IMR-90 (cell line): ENCODE measurements at regions not wholly inside any gene's neighbourhood (a gene's known extent, or its start where the extent isn't known, plus 50 kb on each side); places are given as distances from the start of the nearest gene placed in this dataset.

Experiments
- ATAC-seq: fragments of 200-7000 bp; cut with Tn5 transposase; 2 replicates; pipeline ENCODE4 v1.9.1; 2020; ENCODE audit warnings: low read depth, mild to moderate bottlenecking, moderate library complexity
- BruUV-seq: library from RNA; stranded (reverse); fragments of 400-500 nt; replicated peaks from 2 replicates; lab custom pipeline; 2021; lab: Mats Ljungman, UMichigan
- CTCF ChIA-PET: fragments of 300-600 bp; formaldehyde crosslinking; extraction: SDS; loops from one replicate; lab custom pipeline; 2021; ENCODE audit warnings: antibody characterized with exemption; lab: Yijun Ruan, JAX
- POLR2A ChIA-PET: fragments of 300-600 bp; sonication (Branson Sonifier 250); formaldehyde crosslinking; loops from one replicate; lab custom pipeline; 2022; ENCODE audit warnings: antibody characterized with exemption; ENCODE audit not compliant: unreplicated experiment; lab: Charles Lee
- DNase-seq: peaks from one replicate; pipeline ENCODE4 v3.0.0; 2013
- H2AFZ ChIP-seq: replicated peaks from 2 replicates; pipeline ENCODE3; 2013; ENCODE audit warnings: low read length, mild to moderate bottlenecking; ENCODE audit not compliant: poor library complexity
- H2AK5ac ChIP-seq: 2 replicates; pipeline ENCODE4 v1.6.1; 2013; ENCODE audit warnings: low read depth, low read length, inconsistent platforms
- H2AK9ac ChIP-seq: replicated peaks from 2 replicates; pipeline ENCODE3; 2013; ENCODE audit warnings: mild to moderate bottlenecking, low read depth, low read length, moderate library complexity; ENCODE audit not compliant: poor library complexity
- H2BK120ac ChIP-seq: 2 replicates; pipeline ENCODE4 v1.6.1; 2013; ENCODE audit warnings: low read depth, low read length, inconsistent platforms
- H2BK15ac ChIP-seq: 3 replicates; pipeline ENCODE4 v1.6.1; 2013; ENCODE audit warnings: low read depth, low read length, inconsistent platforms
- H2BK20ac ChIP-seq: 2 replicates; pipeline ENCODE4 v1.6.1; 2013; ENCODE audit warnings: low read depth, mild to moderate bottlenecking, inconsistent platforms, low read length, moderate library complexity
- H2BK5ac ChIP-seq: 2 replicates; pipeline ENCODE4 v1.6.1; 2013; ENCODE audit warnings: mild to moderate bottlenecking, low read depth, low read length, inconsistent platforms; ENCODE audit not compliant: poor library complexity, severe bottlenecking
- H3K14ac ChIP-seq: replicated peaks from 2 replicates; pipeline ENCODE4 v1.6.1; 2013; ENCODE audit warnings: low read depth, low read length, inconsistent platforms
- H3K18ac ChIP-seq: 2 replicates; pipeline ENCODE4 v1.6.1; 2013; ENCODE audit warnings: low read depth, low read length, control low read depth
- H3K23ac ChIP-seq: 2 replicates; pipeline ENCODE4 v1.6.1; 2013; ENCODE audit warnings: low read depth, low read length, inconsistent platforms
- H3K27ac ChIP-seq: 2 replicates; pipeline ENCODE4 v1.5.1; 2013; ENCODE audit warnings: mild to moderate bottlenecking, control low read depth, low read length; ENCODE audit not compliant: insufficient read depth
- H3K27me3 ChIP-seq: 2 replicates; pipeline ENCODE4 v1.6.1; 2013; ENCODE audit warnings: low read length; ENCODE audit not compliant: control insufficient read depth, insufficient read depth
- H3K36me3 ChIP-seq: 2 replicates; pipeline ENCODE4 v1.6.1; 2013; ENCODE audit warnings: low read length, mixed read lengths; ENCODE audit not compliant: control insufficient read depth, insufficient read depth
- H3K4ac ChIP-seq: 2 replicates; pipeline ENCODE4 v1.6.1; 2013; ENCODE audit warnings: low read depth, low read length, inconsistent platforms
- H3K4me1 ChIP-seq: 2 replicates; pipeline ENCODE4 v1.6.1; 2013; ENCODE audit warnings: low read length, mixed read lengths; ENCODE audit not compliant: control insufficient read depth, insufficient read depth
- H3K4me2 ChIP-seq: 2 replicates; pipeline ENCODE4 v1.6.1; 2013; ENCODE audit warnings: low read depth, mild to moderate bottlenecking, control low read depth, low read length, moderate library complexity
- H3K4me3 ChIP-seq: 2 replicates; pipeline ENCODE4 v1.5.1; 2013; ENCODE audit warnings: low read depth, mild to moderate bottlenecking, control low read depth, low read length, moderate library complexity; ENCODE audit not compliant: insufficient read depth
- H3K56ac ChIP-seq: 2 replicates; pipeline ENCODE4 v1.6.1; 2013; ENCODE audit warnings: low read length, inconsistent platforms; ENCODE audit not compliant: insufficient read depth; ENCODE audit errors: extremely low read depth
- H3K79me1 ChIP-seq, 2 experiments: 2 replicates each; pipeline ENCODE4 v1.6.1; 2013; ENCODE audit warnings: low read length in 2 of 2, inconsistent platforms in 1 of 2, low read depth in 1 of 2
- H3K9ac ChIP-seq: 2 replicates; pipeline ENCODE4 v1.6.1; 2013; ENCODE audit warnings: low read depth, low read length, control low read depth
- H3K9me1 ChIP-seq: 2 replicates; pipeline ENCODE4 v1.6.1; 2013; ENCODE audit warnings: low read length, inconsistent platforms; ENCODE audit not compliant: insufficient read depth
- H3K9me3 ChIP-seq: 2 replicates; pipeline ENCODE4 v1.6.1; 2013; ENCODE audit warnings: low read length; ENCODE audit not compliant: control insufficient read depth, insufficient read depth
- H4K20me1 ChIP-seq: 2 replicates; pipeline ENCODE4 v1.6.1; 2013; ENCODE audit warnings: low read length, inconsistent platforms; ENCODE audit not compliant: insufficient read depth
- H4K5ac ChIP-seq: 2 replicates; pipeline ENCODE4 v1.6.1; 2013; ENCODE audit warnings: mild to moderate bottlenecking, low read depth, low read length, control low read depth
- H4K8ac ChIP-seq, 2 experiments: 2 replicates each; pipeline ENCODE4 v1.6.1; 2013; ENCODE audit warnings: low read depth in 2 of 2, low read length in 2 of 2, control low read depth in 1 of 2, inconsistent platforms in 1 of 2
- H4K91ac ChIP-seq: 2 replicates; pipeline ENCODE4 v1.6.1; 2013; ENCODE audit warnings: low read depth, low read length, inconsistent platforms; ENCODE audit not compliant: insufficient read depth
- BHLHE40 ChIP-seq: fragments of 150-350 bp; IDR thresholded peaks from 2 replicates; pipeline ENCODE4 v1.6.1; 2016; ENCODE audit warnings: mild to moderate bottlenecking, low read depth, low read length
- CEBPB ChIP-seq: IDR thresholded peaks from 2 replicates; pipeline ENCODE4 v1.6.1; 2012; ENCODE audit warnings: low read depth, low read length, improper control_type of control experiment
- CHD1 ChIP-seq: IDR thresholded peaks from 2 replicates; pipeline ENCODE4 v1.6.1; 2012; ENCODE audit warnings: low read depth, low read length, improper control_type of control experiment
- FOS ChIP-seq: fragments of 150-350 bp; IDR thresholded peaks from 2 replicates; pipeline ENCODE4 v1.6.1; 2016; ENCODE audit warnings: low read depth, low read length
- MAFK ChIP-seq: IDR thresholded peaks from 2 replicates; pipeline ENCODE4 v1.6.1; 2012; ENCODE audit warnings: low read depth, low read length, improper control_type of control experiment
- MAZ ChIP-seq: IDR thresholded peaks from 2 replicates; pipeline ENCODE4 v1.6.1; 2012; ENCODE audit warnings: low read depth, mild to moderate bottlenecking, low read length, improper control_type of control experiment, moderate library complexity, borderline replicate concordance
- MXI1 ChIP-seq: IDR thresholded peaks from 2 replicates; pipeline ENCODE4 v1.6.1; 2012; ENCODE audit warnings: low read depth, mild to moderate bottlenecking, low read length, moderate library complexity, borderline replicate concordance
- NFE2L2 ChIP-seq: fragments of 150-350 bp; IDR thresholded peaks from 2 replicates; pipeline ENCODE4 v1.6.1; 2016; ENCODE audit warnings: low read depth, mild to moderate bottlenecking, low read length
- POLR2A ChIP-seq: IDR thresholded peaks from 2 replicates; pipeline ENCODE4 v1.6.1; 2012; ENCODE audit warnings: mild to moderate bottlenecking, low read depth, low read length
- RAD21 ChIP-seq: IDR thresholded peaks from 2 replicates; pipeline ENCODE4 v1.6.1; 2012; ENCODE audit warnings: low read length, improper control_type of control experiment
- RCOR1 ChIP-seq: IDR thresholded peaks from 2 replicates; pipeline ENCODE4 v1.6.1; 2012; ENCODE audit warnings: mild to moderate bottlenecking, low read length, improper control_type of control experiment; ENCODE audit not compliant: insufficient replicate concordance
- RFX5 ChIP-seq: IDR thresholded peaks from 2 replicates; pipeline ENCODE4 v1.8.0; 2012; ENCODE audit warnings: low read depth, mild to moderate bottlenecking, low read length, moderate library complexity
- SMC3 ChIP-seq: fragments of 150-350 bp; IDR thresholded peaks from 2 replicates; pipeline ENCODE4 v1.6.1; 2016; ENCODE audit warnings: low read depth, mild to moderate bottlenecking, antibody characterized with exemption, low read length, moderate library complexity
- dilution Hi-C: fragments of 300-500 bp; cut with HindIII; formaldehyde crosslinking; loops from one replicate; pipeline ENCODE4 v1.14.3; 2018; ENCODE audit warnings: low sequenced_read_pairs; ENCODE audit not compliant: unreplicated experiment
- in situ Hi-C: fragments of 300-500 bp; cut with MboI; formaldehyde crosslinking; loops from 3 replicates; pipeline ENCODE4 v1.14.3; 2019; ENCODE audit warnings: low sequenced_read_pairs, inconsistent platforms, mixed read lengths
- intact Hi-C: fragments of 100-400 bp; cut with micrococcal nuclease; formaldehyde crosslinking; loops from 2 replicates; pipeline ENCODE4 v1.10.0; 2022
- TF ChIP-seq, protein P1 (sequence below): fragments of 150-350 bp; IDR thresholded peaks from 2 replicates; pipeline ENCODE4 v1.6.1; 2016; ENCODE audit warnings: low read depth, mild to moderate bottlenecking, low read length, moderate library complexity, borderline replicate concordance
- TF ChIP-seq, protein P2 (sequence below): fragments of 150-350 bp; IDR thresholded peaks from 2 replicates; pipeline ENCODE4 v1.6.1; 2017; ENCODE audit warnings: mild to moderate bottlenecking, antibody characterized with exemption, low read length, low read depth
- TF ChIP-seq, protein P3 (sequence below): conservative IDR thresholded peaks from 2 replicates; pipeline ENCODE4 v1.5.1; 2012; ENCODE audit warnings: mild to moderate bottlenecking, low read depth, low read length, improper control_type of control experiment

DNA sequence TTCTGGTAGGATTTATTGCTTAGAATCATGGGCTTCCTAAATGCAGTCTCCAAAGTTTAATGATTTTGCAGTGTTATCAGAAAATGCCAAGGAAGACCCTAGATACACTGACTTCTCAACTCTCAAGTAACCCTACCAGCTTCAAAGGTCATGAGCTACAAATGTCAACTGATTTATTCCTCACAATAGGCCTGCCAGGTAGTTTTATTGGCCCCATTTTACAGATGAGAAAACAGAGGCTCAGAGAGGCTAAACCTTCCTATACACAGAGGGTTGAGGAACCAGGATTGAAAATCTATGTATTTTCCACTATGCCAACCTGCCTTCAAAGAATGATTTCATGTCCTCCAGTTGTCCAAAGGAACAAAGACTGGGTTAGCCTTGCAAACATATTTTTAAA, 384.4 kb upstream of the POU3F1 start:
- Histone ChIP-seq H2AFZ (no peak overlapping the region), H2BK15ac (no peak overlapping the region), H2BK20ac (no peak overlapping the region), H3K27me3 (no peaks in the 10 kb centered on the region), H3K56ac (no peak overlapping the region), H3K4ac (no peak overlapping the region), H3K4me1 (no peaks in the 10 kb centered on the region), H4K20me1 (no peaks in the 10 kb centered on the region), H3K14ac (no peak overlapping the region), H3K4me2 (no peak overlapping the region), H2AK9ac (no peak overlapping the region), H3K79me1 (no peaks in the 10 kb centered on the region), H3K9ac (no peak overlapping the region), H4K91ac (no peak overlapping the region), H3K23ac (no peak overlapping the region), H3K4me3 (no peak overlapping the region), H4K8ac (no peak overlapping the region), H3K36me3 (no peaks in the 10 kb centered on the region), H2BK120ac (no peak overlapping the region), H4K5ac (no peak overlapping the region), H3K9me3 (no peaks in the 10 kb centered on the region), H3K18ac (no peak overlapping the region), H3K27ac (no peak overlapping the region), H2BK5ac (no peak overlapping the region), H3K9me1 (no peaks in the 10 kb centered on the region), H2AK5ac (no peak overlapping the region)
- ChIA-PET POLR2A (no interaction called here), CTCF (no interaction called here)
- in situ Hi-C loops (no loop called here), intact Hi-C loops (no loop called here), dilution Hi-C loops (no loop called here)
- TF ChIP-seq, protein P1, sequence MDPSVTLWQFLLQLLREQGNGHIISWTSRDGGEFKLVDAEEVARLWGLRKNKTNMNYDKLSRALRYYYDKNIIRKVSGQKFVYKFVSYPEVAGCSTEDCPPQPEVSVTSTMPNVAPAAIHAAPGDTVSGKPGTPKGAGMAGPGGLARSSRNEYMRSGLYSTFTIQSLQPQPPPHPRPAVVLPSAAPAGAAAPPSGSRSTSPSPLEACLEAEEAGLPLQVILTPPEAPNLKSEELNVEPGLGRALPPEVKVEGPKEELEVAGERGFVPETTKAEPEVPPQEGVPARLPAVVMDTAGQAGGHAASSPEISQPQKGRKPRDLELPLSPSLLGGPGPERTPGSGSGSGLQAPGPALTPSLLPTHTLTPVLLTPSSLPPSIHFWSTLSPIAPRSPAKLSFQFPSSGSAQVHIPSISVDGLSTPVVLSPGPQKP, result no peak
- TF ChIP-seq MAFK (no peak), RAD21 (no peak), MAZ (no peak), RCOR1 (no peak), FOS (no peak), RFX5 (no peak), NFE2L2 (no peak), POLR2A (no peak), MXI1 (no peak), BHLHE40 (no peak), CEBPB (no peak), SMC3 (no peak), CHD1 (no peak)
- TF ChIP-seq, protein P2, sequence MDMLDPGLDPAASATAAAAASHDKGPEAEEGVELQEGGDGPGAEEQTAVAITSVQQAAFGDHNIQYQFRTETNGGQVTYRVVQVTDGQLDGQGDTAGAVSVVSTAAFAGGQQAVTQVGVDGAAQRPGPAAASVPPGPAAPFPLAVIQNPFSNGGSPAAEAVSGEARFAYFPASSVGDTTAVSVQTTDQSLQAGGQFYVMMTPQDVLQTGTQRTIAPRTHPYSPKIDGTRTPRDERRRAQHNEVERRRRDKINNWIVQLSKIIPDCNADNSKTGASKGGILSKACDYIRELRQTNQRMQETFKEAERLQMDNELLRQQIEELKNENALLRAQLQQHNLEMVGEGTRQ, result no peak
- TF ChIP-seq, protein P3, sequence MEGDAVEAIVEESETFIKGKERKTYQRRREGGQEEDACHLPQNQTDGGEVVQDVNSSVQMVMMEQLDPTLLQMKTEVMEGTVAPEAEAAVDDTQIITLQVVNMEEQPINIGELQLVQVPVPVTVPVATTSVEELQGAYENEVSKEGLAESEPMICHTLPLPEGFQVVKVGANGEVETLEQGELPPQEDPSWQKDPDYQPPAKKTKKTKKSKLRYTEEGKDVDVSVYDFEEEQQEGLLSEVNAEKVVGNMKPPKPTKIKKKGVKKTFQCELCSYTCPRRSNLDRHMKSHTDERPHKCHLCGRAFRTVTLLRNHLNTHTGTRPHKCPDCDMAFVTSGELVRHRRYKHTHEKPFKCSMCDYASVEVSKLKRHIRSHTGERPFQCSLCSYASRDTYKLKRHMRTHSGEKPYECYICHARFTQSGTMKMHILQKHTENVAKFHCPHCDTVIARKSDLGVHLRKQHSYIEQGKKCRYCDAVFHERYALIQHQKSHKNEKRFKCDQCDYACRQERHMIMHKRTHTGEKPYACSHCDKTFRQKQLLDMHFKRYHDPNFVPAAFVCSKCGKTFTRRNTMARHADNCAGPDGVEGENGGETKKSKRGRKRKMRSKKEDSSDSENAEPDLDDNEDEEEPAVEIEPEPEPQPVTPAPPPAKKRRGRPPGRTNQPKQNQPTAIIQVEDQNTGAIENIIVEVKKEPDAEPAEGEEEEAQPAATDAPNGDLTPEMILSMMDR, result no peak
- DNase-seq, result no peak
- ATAC-seq, result no peak
- no TSS peak for BruUV-seq
